ENCODE measurements at regions not wholly inside any gene's neighbourhood (a gene's known extent, or its start where the extent isn't known, plus 50 kb on each side); places are given as distances from the start of the nearest gene placed in this dataset.

DNA sequence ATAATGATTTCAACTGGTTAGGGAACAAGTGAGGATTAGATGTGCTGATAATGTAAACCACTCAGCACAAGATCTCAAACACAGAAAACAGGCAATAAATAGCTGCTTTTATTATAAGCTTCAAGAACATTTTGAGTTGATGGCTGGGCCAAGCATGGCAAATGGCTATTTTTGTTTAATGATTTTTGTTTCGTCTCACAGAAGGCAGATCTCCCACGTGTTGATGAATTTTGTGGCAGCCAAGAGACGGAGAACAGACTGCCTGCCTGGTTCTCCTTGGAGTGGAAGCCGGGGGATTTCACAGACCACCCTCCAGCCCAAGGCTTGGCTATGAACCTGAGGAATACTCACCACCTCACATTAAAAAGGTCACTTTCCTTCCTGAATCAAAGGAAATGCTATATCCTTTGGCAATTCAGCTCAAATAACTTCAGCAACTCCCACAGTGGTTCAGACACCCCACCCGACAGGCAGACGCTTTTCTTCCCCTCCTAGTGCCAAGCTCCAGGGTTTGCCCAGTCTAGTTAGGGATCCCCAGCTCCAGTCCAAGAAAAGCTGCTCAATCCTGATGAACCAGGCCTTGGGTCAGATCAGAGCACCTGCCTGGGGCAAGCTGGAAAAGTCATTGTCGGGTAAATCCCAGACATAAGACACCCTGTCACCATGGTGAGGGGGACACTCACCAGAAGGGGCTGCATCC, 593.5 kb downstream of the TOX3 start:
- DNase-seq: no peak

- DNase-seq: no peak
Measured at GRCh38 chr16:51952500-51952899, 594.4 kb downstream of the TOX3 start.

DNA sequence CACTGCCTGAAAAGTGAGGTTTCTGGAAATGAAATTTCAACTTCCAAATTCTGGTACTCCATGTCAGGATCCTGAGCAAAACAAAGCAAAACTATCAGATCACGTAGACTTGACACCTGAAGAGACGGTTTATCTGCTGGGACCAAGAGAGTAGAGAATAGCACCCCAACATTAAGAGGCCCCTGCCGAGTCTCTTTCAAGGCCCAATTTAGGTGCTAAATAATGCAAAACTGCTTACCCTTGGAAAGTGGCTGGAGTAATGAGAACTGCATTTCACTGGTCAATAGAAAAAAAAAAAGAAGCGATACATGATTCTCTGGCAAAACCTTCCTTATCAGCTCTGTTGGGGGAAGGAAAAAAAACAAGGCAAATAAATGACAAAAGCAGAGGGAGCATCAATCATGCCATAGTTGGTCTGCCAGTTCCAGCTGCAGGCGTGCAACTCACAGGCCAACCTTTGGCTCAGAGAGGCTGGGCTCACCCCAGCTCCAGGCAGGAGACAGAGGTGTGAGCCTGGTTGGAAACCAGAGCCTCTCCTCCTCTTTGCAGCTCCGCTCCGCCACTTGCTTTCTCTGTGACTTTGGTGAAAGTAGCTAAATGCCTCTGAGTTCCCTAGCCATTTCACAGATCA, 595.2 kb downstream of the TOX3 start:
- DNase-seq: no peak

DNA sequence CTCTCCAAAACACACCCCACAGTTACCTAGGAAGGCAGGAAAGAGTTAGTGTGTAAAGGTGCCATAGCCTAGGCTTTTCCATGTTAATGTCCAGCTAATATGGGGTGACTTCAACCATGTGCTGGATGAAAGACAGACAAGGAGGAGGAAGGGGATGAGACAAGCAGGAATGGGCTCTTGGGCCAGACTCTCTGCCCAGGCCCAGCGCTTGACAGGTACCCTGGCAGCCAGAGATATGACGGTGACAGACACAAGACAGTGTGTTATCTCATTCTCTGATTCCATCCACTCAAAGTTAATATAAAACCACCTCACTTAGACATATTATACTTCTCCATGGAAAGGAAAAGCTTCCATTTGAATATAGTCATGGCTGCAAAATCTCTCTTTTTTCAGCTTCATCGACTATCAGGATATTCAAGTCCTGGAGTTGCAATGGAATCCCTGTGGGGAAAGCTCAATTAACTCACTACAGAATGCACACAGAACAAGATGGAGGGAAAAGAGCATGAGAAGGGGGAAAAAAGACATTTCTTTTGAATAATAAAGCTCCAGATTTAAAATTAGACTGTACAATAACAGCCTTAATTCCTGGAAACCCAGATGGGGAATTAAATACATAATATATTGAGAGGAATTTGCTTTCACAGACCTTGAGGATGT, 596.7 kb downstream of the TOX3 start:
- no peak for DNase-seq

DNA sequence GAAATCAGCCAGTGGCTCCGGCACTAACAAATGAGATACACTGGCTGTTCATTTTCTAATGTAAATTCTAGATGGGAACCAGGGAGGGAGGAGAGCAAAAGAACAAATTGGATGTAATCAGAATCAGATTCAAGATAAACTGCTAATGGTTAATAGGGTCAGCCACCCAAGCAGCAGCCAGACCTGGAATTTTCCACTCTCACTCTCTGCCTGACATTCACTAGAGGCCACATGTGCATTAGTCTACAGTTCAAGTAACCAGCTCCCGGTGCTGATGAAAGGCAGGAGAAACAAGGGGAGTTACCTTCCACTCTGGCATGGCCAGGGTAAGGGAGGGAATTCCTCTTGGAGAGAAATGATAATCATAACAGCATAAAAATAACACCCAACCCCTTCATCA, 597.7 kb downstream of the TOX3 start:
- no peak for DNase-seq

- DNase-seq: no peak
Measured at GRCh38 chr16:51941412-51941811, 605.5 kb downstream of the TOX3 start.

DNA sequence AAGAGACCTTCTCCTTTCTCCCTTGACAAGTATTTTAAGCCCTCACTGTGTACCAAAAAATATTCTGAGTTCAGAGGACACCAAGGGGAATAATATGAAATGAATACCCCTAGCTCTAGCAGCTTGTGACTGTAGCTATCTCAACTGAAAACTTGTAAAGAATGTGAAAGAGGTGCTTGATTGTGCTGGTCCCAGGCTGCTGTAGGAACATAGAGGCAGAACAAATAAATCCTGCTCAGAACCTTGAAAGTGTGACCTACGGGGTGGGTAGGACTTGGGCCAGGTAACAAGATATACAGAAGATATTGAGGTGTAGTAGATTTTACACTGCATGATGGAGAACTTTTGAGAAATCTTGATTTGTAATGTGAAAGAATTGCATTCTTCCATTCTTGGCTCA, 606.8 kb downstream of the TOX3 start:
- DNase-seq: no peak

DNA sequence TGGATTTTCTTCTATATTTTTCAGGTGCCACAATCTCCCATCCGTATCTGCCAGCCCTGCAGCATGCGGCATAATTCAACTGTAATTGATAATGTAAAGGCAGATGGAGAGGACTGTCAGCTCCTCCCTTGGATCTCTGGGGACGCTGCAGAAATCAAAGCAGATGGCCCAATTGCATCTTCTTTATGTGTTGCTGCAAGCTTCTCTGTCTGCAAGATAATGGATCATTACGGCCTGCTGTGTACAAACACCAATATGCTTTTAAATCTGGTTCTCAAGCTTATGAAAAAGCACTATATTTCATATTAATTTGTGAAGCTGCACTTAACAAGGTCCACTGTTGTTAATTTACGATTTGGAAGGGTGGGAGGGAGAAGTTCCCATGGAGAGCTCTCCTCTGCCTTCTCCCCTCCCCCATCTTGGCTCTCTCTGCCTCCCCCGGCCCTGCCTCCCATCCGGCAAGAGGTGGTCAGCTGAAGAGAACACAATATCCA, 607.5 kb downstream of the TOX3 start:
- no peak for DNase-seq

DNA sequence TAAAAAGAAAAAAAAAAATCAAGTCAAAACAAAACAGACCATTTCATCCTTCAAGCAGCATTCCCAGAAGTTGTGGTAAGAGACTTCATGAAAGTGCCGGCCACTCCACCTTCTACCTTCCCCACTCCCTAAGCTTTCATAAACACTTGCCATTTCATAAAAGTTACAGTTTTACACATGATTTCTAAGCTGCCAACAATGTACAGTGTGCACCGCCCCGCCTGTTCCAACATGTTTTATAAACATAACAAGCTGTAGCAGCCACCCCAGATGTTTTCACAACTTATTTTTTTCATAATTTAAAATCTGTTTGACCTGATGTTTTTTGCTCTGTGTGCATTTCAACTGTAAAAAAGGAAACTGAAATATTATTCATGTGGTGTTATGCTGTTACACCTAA, 608.1 kb downstream of the TOX3 start:
- DNase-seq: no peak

DNA sequence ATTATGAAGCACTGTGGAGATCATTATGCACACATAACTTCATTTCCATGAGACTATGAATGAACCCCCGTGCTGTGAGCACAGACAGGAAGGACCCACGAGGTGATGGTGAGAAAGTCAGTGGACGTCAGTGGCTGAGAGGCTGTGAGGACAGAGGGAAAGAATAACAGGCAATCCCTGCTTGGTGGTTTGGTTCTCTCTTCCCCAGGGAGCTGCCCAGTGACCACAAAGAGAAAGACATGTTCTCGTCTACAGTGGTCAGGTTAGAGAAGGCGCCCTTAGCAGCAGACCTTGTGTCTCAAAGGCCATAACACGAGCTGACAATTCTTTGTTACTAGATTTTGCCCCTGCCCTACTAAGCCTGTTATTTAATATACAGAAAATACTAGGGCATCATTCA, 609.2 kb downstream of the TOX3 start:
- DNase-seq: no peak

GRCh38 chr16:51936846-51937245, 610.1 kb downstream of the TOX3 start:
- DNase-seq: no peak

- no peak for DNase-seq
Measured at GRCh38 chr16:51932317-51932716, 614.6 kb downstream of the TOX3 start.

DNA sequence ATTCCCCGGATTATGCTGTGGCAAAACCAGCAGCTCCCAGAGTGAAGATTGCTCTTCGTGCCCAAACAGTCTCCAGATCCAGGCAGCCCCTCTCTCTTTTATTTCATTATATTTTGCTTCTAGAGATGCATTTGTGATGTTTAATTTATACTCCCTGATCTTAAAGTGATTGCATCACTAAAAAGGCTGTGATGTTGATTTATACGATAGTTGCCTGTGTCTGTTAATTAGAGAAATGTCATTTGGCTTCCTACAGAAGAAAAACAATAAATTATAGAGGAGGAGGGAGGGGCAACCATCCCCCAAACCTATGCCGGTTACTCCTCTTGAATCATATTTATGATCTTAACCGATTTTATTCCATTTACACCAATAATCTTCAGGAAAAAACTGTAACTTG, 615.3 kb downstream of the TOX3 start:
- DNase-seq: no peak

- DNase-seq: no peak
Measured at GRCh38 chr16:51924744-51925143, 622.2 kb downstream of the TOX3 start.

- DNase-seq: no peak
Measured at GRCh38 chr16:51922476-51922875, 624.5 kb downstream of the TOX3 start.

DNA sequence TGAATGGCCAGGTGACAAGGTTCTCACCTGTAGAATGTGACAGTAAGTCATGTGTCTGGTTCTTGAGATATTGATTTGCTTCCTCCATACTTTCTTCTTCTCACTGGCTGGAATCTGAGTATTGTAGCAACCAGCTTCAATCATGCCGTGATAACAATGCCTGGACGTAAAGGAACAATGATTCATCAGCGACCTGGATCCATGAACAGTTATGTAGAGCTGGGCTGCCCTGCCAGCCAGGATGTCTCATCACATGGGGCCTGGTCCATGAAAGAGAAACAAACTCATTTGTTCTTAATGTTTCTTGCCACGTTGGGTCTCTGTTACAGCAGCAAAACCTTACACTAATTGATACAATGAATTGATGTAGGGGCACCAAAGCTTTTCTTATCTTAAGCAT, 627.2 kb downstream of the TOX3 start:
- no peak for DNase-seq

DNA sequence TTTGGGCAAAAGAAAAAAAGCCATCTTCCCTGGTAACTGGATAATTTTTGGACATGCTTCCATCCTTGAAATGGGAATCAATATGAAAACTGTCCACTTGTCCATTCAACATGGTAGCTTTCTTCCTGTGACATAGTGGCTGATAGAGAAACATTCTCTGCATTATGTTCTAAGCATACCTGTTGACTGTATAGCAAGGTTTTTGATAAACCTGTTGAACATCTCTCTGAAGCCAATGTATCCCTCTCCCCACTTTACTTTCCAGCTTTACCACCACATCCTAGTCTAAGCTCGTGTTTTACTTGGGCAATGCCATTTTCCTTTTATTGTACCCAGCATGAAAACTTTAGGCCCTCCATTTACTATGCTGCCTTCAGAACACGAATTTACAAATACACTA, 630.1 kb downstream of the TOX3 start:
- no peak for DNase-seq

- DNase-seq: no peak
Measured at GRCh38 chr16:51916231-51916630, 630.7 kb downstream of the TOX3 start.

- DNase-seq: no peak
Measured at GRCh38 chr16:51907680-51908079, 639.3 kb downstream of the TOX3 start.

GRCh38 chr16:51900221-51900780, 646.6 kb downstream of the TOX3 start:
- no peak for DNase-seq

GRCh38 chr16:51898872-51899271, 648.1 kb downstream of the TOX3 start:
- DNase-seq: no peak

GRCh38 chr16:51896013-51896412, 650.9 kb downstream of the TOX3 start:
- no peak for DNase-seq

- DNase-seq: no peak
Measured at GRCh38 chr16:51892293-51893007, 654.5 kb downstream of the TOX3 start.

Measured in hippocampal formation (tissue), 2 donors.